Heart left ventricle (tissue), 16 donors: ENCODE measurements at regions not wholly inside any gene's neighbourhood (a gene's known extent, or its start where the extent isn't known, plus 50 kb on each side); places are given as distances from the start of the nearest gene placed in this dataset.

ENCODE experiments used
- ATAC-seq, 4 donors: fragments of 200-7000 bp; cut with Tn5 transposase; one replicate each; pipeline ENCODE4 v1.9.1; 2020 to 2022; ENCODE audit warnings: moderate library complexity in 4 of 4, mild to moderate bottlenecking in 3 of 4, moderate number of reproducible peaks in 1 of 4
- DNase-seq, 5 donors: peaks; one replicate each; pipeline ENCODE4 v3.0.0-alpha.2; 2020
- H3K27ac ChIP-seq, 12 donors: fragments of 200-600 bp; sonication (generic) in 4 of 12; one replicate each; pipeline versions ENCODE4 v1.5.0 to v1.8.0; 2016 to 2022; ENCODE audit warnings: mild to moderate bottlenecking in 2 of 12
- H3K27me3 ChIP-seq, 9 donors: fragments of 200-600 bp; sonication (generic) in 2 of 9; one replicate each; pipeline versions ENCODE4 v1.5.1 to v1.8.0; 2016 to 2022; ENCODE audit warnings: mild to moderate bottlenecking in 3 of 9
- H3K36me3 ChIP-seq, 9 donors: fragments of 200-600 bp; sonication (generic) in 2 of 9; one replicate each; pipeline versions ENCODE4 v1.5.0 to v1.8.0; 2018 to 2022; ENCODE audit warnings: mild to moderate bottlenecking in 2 of 9
- H3K4me1 ChIP-seq, 12 donors: fragments of 200-600 bp; sonication (generic) in 4 of 12; one replicate each; pipeline versions ENCODE4 v1.5.0 to v1.8.0; 2016 to 2022; ENCODE audit warnings: mild to moderate bottlenecking in 3 of 12
- H3K4me3 ChIP-seq, 12 donors: fragments of 200-600 bp; sonication (generic) in 4 of 12; one replicate each; pipeline versions ENCODE4 v1.5.0 to v1.8.0; 2017 to 2022; ENCODE audit warnings: mild to moderate bottlenecking in 9 of 12, moderate library complexity in 4 of 12
- H3K9me3 ChIP-seq, 12 donors: fragments of 200-600 bp; sonication (generic) in 4 of 12; one replicate each; pipeline versions ENCODE4 v1.5.0 to v1.8.0; 2016 to 2022; ENCODE audit warnings: mild to moderate bottlenecking in 1 of 12
- CTCF ChIP-seq, 12 donors: fragments of 200-600 bp; sonication (generic) in 4 of 12; IDR thresholded peaks; one replicate each; pipeline versions ENCODE4 v1.5.0 to v1.8.0; 2018 to 2022; ENCODE audit warnings: antibody characterized with exemption in 12 of 12, mild to moderate bottlenecking in 5 of 12
- POLR2A ChIP-seq, 2 donors: fragments of 450-650 bp; IDR thresholded peaks; one replicate each; pipeline ENCODE4 v1.6.1; 2017; ENCODE audit warnings: antibody characterized with exemption in 2 of 2, mild to moderate bottlenecking in 2 of 2, moderate library complexity in 2 of 2
- WGBS, 4 donors: extraction: QIAGEN DNeasy Blood & Tissue Kit in 2 of 4; methylation state at CpG; one replicate each; pipeline versions ENCODE4 v1.1.5 to v1.1.7; 2013 to 2018; 5-methylcytosine and 5-hydroxymethylcytosine counted together
- intact Hi-C, 10 donors: fragments of 100-400 bp; cut with DNase I; formaldehyde crosslinking; loops; one replicate each; pipeline versions ENCODE4 v1.11.1 to v1.14.2; 2022
- donor health status: ischemic (EF 13 %, LVEDD 7.1; RV severe dilation, severe dysfunction).
- donor health status: healthy with polysubstance abuse.
- donor health status: DM: no; HTN: yes; CAD: no.
- donor health status: DM: no; HTN: no; CAD: no.
- donor health status: ischemic (EF 25% LVEDD 6.9; RV normal size, moderate dysfunction).
- donor health status: ischemic (EF 25% LVEDD 5.7; RV mildly dilated, moderate dysfunction).
- donor health status: healthy.
- donor health status: DM: yes; HTN: yes; CAD: no.
- donor health status: ischemic (EF 35%, LVEDD 5.7; RV mildly dilated, moderate dysfunction).
- donor health status: nonischemic (EF 11% LVEDD 7.7; RV severe dilation, severe dysfunction).
- donor health status: DM: yes; HTN: yes; CAD: no.
- donor health status: PGD.
- donor health status: ischemic (EF 29% LVEDD 5.4; RV normal size, mild dysfunction).
- donor health status: nonischemic (EF 23%, LVEDD 6.1; RV moderate dilation, normal function).

GRCh38 chr3:145266368-145266767 is 894.6 kb downstream of the PLOD2 start:
- TF ChIP-seq POLR2A (IDR thresholded peaks at IDR 0.05) (no peak), CTCF (IDR thresholded peaks at IDR 0.05) (no peak)
- Histone ChIP-seq H3K27me3 (no peaks in the 10 kb centered on the region), H3K4me3 (no peak overlapping the region), H3K9me3 (peaks cover 0 to 18% (median 0%) of the 10 kb centered on the region in 12 donors), H3K27ac (no peak overlapping the region), H3K36me3 (no peaks in the 10 kb centered on the region), H3K4me1 (no peaks in the 10 kb centered on the region)
- DNase-seq (no peak), ATAC-seq (no peak)
- 55 to 66% (median 61%) methylated on average over 6 of the region's 6 CpGs for whole genome bisulfite sequencing, 4 donors
- intact Hi-C loops = no loop called here

- H3K27me3 ChIP-seq = no peaks in the 10 kb centered on the region
- no peak for ATAC-seq
- no peak overlapping the region for H3K27ac ChIP-seq
- intact Hi-C loops = no loop called here
- H3K36me3 ChIP-seq = no peaks in the 10 kb centered on the region
- H3K9me3 ChIP-seq = peaks cover 0 to 18% (median 0%) of the 10 kb centered on the region in 12 donors
- 84 to 91% (median 89%) methylated on average over 3 of the region's 3 CpGs for WGBS, 4 donors
- TF ChIP-seq POLR2A (IDR thresholded peaks at IDR 0.05) = no peak
- no peak for TF ChIP-seq CTCF (IDR thresholded peaks at IDR 0.05)
- H3K4me3 ChIP-seq = no peak overlapping the region
- no peak for DNase-seq
- no peaks in the 10 kb centered on the region for H3K4me1 ChIP-seq
These were observed 891.9 kb downstream of the PLOD2 start for GRCh38 chr3:145269106-145269505.

- DNase-seq (no peak), ATAC-seq (peak; percentile 74 to 89 (median 82))
- intact Hi-C loops = no loop called here
- Histone ChIP-seq H3K36me3 (no peaks in the 10 kb centered on the region), H3K27me3 (no peaks in the 10 kb centered on the region), H3K27ac (no peak overlapping the region), H3K4me3 (no peak overlapping the region), H3K4me1 (no peaks in the 10 kb centered on the region), H3K9me3 (peaks cover 0 to 32% (median 17%) of the 10 kb centered on the region in 12 donors)
- 69 to 75% (median 72%) methylated on average over 3 of the region's 3 CpGs for WGBS, 4 donors
- no peak for TF ChIP-seq POLR2A (IDR thresholded peaks at IDR 0.05)
These were observed 888.3 kb downstream of the PLOD2 start for GRCh38 chr3:145272684-145273083.

- peaks cover 0 to 16% (median 0%) of the 10 kb centered on the region in 12 donors for H3K9me3 ChIP-seq
- no peaks in the 10 kb centered on the region for H3K36me3 ChIP-seq
- H3K4me3 ChIP-seq = no peak overlapping the region
- H3K4me1 ChIP-seq = no peaks in the 10 kb centered on the region
- no peaks in the 10 kb centered on the region for H3K27me3 ChIP-seq
- ATAC-seq (no peak), DNase-seq (no peak)
- WGBS, 4 donors = 69 to 85% (median 72%) methylated on average over 2 of the region's 2 CpGs
- TF ChIP-seq POLR2A (IDR thresholded peaks at IDR 0.05) = no peak
- no peak for TF ChIP-seq CTCF (IDR thresholded peaks at IDR 0.05)
- intact Hi-C loops = no loop called here
- no peak overlapping the region for H3K27ac ChIP-seq
These were observed 878.5 kb downstream of the PLOD2 start for GRCh38 chr3:145282505-145282904.

- DNase-seq (no peak), ATAC-seq (no peak)
- TF ChIP-seq CTCF (IDR thresholded peaks at IDR 0.05) (no peak), POLR2A (IDR thresholded peaks at IDR 0.05) (no peak)
- Histone ChIP-seq H3K36me3 (no peaks in the 10 kb centered on the region), H3K27me3 (no peaks in the 10 kb centered on the region), H3K9me3 (no peaks in the 10 kb centered on the region), H3K4me3 (no peak overlapping the region), H3K4me1 (no peaks in the 10 kb centered on the region), H3K27ac (no peak overlapping the region)
- intact Hi-C loops = no loop called here
- 89 to 95% (median 91%) methylated on average over 1 of the region's 1 CpG for WGBS, 4 donors
These were observed 874.0 kb downstream of the PLOD2 start for GRCh38 chr3:145286937-145287336.
